Cardiac septum (tissue), 1 donor: ENCODE measurements at regions not wholly inside any gene's neighbourhood (a gene's known extent, or its start where the extent isn't known, plus 50 kb on each side); places are given as distances from the start of the nearest gene placed in this dataset.
"Not testable (repeated sequence)": the region's sequence is repeated elsewhere in the genome, so short reads cannot be mapped to it uniquely, and the experiment has no call there.

Source experiments
- DNase-seq: peaks from one replicate; pipeline ENCODE4 v3.0.0-alpha.2; 2020; ENCODE audit warnings: low spot score
- intact Hi-C: fragments of 100-400 bp; cut with DNase I; formaldehyde crosslinking; loops from one replicate; pipeline ENCODE4 v1.14.0; 2022
- donor health status: DM: no; HTN: no; CAD: no.

- intact Hi-C loops = no loop called here
Observed at GRCh38 chr6:164665328-164665727, 644.1 kb downstream of the C6orf118 start.

GRCh38 chr6:164663634-164664033 lies 645.8 kb downstream of the C6orf118 start:
- intact Hi-C loops = no loop called here
- DNase-seq = no peak

More at GRCh38 chr6:164665328-164665727, 644.1 kb downstream of the C6orf118 start:
- no peak for DNase-seq

DNA sequence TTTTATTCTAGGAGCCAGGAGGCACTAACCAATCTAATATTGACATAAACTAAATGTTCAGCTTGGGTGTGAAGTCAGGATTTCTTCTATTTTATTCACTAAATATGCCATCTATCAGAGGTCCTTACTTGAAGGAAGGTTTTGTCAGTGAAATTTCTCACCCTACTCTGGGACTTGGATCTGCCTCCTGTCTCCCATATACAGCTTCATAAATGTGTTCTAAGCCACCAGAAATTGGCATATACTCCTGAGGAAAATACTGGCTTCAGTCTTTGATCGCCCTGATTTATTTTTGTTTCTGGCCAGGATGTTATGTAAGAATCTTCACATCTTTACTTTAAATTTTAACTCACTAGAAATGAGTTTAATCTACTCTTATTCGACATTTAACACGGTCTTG lies 647.7 kb downstream of the C6orf118 start:
- intact Hi-C loops = no loop called here
- no peak for DNase-seq

DNA sequence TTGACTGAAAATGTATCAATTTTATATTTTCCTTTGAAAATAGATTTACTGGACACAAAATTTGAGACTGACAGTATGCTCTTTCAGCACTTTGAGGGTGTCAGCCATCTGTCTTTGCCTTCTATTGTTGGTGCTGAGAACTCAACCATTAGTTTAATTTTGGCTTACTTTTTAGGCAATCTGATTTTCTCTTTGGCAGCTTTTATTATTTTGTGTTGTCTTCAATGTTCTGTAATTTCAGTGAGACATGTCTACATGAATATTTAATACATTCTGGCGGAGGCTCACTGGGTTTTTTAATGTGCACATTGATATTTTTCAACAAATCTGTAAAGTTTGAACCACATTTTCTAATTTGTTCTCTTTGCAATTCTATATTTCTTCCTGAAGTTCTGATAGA lies 648.6 kb downstream of the C6orf118 start:
- intact Hi-C loops = no loop called here
- DNase-seq = no peak

- DNase-seq = no peak
- intact Hi-C loops = no loop called here
Observed at GRCh38 chr6:164640956-164641355, 668.4 kb downstream of the C6orf118 start.

DNA sequence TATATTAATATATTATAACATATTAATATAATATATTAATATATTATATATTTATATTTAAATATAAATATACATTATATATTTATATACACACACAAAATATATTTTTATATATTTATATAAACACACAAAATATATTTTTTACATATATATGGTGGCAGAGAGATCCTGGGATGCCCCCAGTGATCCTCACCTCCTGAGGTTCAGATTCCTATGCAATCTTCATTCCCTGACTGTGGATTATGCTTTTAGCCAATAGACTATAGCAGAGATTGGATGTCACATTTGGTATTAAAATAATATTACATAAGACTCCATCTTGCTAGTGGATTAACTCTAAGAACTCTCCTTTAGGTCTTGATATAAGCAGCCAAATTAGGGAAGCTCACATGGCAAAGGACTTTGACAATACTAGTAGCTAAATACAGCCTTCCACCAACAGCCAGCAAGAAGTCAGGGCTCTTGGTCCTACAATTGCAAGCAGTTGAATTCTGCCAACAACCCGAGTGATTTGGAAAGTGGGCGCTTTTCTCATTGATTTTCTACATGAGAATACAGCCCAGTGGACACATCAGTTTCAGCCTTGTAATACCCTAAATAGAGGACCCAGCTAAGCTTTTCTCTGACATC lies 681.0 kb downstream of the C6orf118 start:
- intact Hi-C loops = no loop called here
- no peak for DNase-seq

DNA sequence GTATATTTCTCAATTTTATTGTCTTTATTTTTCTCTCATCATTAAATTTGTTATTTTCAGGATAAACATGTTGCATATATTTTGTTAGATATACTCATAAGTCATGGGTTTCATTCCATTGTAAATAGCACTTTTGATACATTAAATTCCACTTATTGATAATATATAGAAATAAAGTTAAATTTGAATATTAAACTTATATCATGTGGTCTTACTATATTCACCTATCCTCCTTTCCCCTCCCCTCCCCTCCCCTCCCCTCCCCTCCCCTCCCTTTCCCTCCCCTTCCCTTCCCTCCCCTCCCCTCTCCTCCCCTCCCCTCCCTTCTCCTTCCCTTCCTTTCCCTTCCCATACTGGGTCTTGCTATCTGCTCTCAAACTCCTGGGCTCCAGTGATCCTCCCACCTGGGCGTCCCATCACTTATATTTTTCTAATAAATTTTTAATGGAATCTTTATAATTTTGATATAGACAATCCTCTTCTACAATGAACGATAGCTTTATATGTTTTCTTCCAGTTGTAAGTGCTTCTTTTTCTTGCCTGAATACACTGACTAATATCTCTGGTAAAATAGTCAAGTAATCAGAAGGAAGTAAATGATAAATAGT lies 692.4 kb downstream of the C6orf118 start:
- DNase-seq = no peak

DNA sequence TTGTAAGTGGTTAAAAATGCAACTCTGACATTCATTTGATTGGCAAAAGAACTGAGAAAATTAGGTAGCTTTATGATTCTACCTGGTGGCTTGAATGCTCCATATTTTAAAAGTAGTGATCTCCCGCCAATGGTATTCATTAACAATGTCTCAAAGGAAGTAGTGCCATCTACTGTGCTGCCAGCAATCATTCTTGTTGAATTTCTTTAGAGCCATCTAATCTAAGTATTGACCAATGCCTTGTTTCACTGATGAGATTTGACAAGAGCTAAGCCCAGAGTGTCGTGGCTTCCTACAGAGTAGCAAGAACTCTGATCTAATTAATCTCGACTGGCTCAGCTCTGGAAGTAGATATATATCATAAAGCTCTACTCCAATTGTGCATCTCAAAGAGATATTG lies 696.7 kb downstream of the C6orf118 start:
- no peak for DNase-seq
- intact Hi-C loops = no loop called here

More for the DNA sequence above, 692.4 kb downstream of the C6orf118 start:
- intact Hi-C loops = no loop called here

DNA sequence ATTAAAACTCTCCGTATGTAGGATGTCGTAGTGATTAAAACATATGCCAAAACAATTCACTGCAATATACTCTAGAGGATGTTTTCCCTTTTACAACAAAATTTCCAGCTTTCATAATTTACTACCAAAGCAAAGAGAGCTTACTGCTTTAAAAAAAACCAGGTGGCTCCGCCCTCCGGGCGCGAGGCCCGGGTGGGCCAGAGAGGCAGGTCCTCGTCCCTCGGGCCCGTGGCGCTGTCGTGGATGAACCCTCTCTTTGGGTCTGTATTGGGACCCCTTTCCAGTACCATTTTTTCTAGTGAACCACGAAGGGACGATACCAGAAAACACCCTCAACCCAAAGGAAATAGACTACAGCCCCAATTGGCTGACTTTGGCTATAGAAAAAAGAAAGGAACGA lies 698.5 kb downstream of the C6orf118 start:
- DNase-seq, intact Hi-C loops: not testable (repeated sequence)

DNA sequence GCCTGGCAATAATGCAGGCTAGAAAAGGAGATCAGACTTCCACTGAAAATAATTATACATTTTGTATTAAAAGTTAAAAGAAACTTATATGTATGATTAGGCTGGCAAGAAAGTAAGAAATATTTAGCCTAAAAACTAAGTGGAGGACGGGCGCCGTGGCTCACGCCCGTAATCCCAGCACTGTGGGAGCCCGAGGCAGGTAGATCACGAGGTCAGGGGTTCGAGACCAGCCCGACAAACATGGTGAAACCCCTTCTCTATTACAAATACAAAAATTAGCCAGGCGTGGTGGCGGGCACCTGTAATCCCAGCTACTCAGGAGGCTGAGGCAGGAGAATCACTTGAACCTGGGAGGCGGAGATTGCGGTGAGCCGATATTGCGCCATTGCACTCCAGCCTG lies 707.0 kb downstream of the C6orf118 start:
- DNase-seq, intact Hi-C loops: not testable (repeated sequence)

DNA sequence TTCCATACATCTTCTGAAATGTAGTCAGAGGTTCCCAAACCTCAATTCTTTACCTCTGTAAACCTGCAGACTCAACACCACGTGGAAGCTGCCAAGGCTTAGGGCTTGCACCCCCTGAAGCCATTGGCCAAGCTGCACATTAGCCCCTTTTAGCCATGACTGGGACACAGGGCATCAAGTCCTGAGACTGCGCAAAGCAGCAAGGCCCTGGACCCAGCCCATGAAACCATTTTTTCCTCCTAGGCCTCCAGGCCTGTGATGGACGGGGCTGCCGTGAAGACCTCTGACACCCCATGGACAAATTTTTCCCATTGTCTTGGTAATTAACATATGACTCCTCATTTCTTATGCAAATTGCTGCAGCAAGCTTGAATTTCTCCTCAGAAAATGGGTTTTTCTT lies 727.8 kb downstream of the C6orf118 start:
- intact Hi-C loops = no loop called here
- DNase-seq = no peak

DNA sequence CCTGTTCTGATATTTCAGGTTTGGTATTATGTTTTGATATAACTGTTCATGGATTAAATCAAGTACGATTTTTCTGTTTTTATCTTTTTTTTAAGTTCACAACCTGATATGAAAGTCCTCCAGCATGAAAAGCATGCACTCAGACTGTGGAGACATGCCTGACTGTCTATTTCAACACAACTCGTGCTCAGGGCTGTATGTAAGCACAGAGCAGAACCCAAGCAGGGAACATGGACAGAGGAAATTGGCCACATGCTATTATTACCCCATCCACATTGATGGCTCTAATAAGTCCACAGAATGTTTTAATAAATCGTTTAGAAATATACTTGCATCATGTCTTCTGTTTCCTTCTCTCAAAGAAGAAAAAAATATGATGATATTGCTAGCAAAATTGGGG lies 730.4 kb downstream of the C6orf118 start:
- intact Hi-C loops = no loop called here
- DNase-seq = no peak

GRCh38 chr6:164578616-164579015 lies 730.8 kb downstream of the C6orf118 start:
- intact Hi-C loops = no loop called here

GRCh38 chr6:164570801-164571200 lies 738.6 kb downstream of the C6orf118 start:
- intact Hi-C loops = no loop called here
- no peak for DNase-seq

More at GRCh38 chr6:164578616-164579015, 730.8 kb downstream of the C6orf118 start:
- DNase-seq = no peak

DNA sequence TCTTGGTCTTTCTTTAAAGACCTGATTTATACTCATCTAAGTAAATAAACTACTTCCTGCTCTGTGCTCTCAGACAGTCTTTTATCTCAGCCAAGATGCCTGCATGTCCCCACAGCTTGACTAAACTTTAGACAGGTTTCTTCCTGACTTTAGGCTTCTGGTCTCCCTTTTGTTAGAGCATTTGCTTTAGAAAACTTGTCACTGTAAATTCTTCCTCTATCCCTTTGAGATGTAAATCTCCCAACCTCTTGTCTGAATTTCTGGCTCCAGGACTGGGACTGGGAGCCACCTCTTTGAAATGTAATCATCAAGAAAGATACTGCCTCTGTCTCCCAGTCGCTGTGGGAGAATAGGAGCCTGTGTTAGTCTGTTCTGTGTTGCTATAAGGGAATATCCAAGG lies 739.9 kb downstream of the C6orf118 start:
- intact Hi-C loops = no loop called here
- no peak for DNase-seq

DNA sequence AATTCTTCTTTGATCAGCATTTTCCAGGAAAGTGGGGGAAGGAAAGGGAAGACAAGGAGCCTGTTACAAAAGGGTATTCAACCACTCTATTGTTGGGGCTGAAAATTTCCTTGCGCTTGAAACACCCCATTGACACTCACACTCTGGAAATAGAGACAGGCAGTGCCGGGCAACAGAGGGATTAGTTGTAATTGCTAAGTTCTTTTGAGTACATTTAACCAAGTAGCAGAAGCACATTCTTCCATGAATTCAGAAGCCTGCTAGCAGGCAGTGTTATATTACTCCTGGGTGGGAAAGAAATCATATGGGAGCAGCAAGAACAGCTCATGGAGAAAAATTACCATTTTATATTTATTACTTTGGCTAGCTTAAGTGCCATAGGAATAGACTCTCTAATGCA lies 745.5 kb downstream of the C6orf118 start:
- no peak for DNase-seq
- intact Hi-C loops = no loop called here

GRCh38 chr6:164561656-164562055 lies 747.7 kb downstream of the C6orf118 start:
- intact Hi-C loops = no loop called here

GRCh38 chr6:164554700-164555476 lies 754.5 kb downstream of the C6orf118 start:
- DNase-seq = no peak
- intact Hi-C loops = no loop called here

More at GRCh38 chr6:164561656-164562055, 747.7 kb downstream of the C6orf118 start:
- DNase-seq = no peak

- DNase-seq = no peak
- intact Hi-C loops = no loop called here
Observed at GRCh38 chr6:164554226-164554625, 755.2 kb downstream of the C6orf118 start.

DNA sequence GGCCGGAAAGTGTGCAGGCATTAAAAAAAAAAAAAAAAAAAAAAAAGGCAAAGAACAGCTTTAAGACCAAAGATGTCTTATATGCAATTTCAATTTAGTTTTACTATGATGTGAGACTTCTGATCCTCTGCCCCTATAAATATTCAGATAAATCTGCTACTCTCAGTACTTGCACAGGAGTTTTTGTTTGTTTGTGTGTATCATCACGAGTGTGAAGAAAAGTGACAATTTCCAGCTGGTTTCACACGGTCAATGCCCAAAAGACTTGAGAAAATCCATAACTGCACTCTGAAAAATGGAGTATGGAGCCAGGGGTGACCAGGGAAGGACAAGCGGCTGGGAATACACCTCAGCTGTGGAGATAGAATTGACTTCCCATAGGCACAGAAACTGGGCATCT lies 757.7 kb downstream of the C6orf118 start:
- intact Hi-C loops = no loop called here
- no peak for DNase-seq

DNA sequence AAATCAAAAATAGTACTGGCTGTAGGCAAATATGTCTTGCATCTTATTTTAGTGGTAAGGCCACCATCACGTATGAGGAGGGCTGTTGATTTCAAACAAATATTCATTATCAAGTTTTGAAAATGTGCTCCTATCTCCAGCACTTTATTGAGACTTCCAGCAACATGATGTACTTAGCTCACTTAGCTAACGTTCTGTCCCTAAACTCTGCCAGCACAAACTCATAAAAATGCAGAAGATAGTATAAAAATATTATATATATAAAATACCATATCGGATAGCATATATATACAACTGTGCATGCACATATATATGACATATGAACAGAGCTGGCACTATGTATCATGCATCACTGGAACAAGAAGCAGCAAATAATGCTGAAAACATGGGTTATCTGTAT lies 762.3 kb downstream of the C6orf118 start:
- DNase-seq = no peak
- intact Hi-C loops = no loop called here
